HCT116 (cell line): ENCODE measurements at regions not wholly inside any gene's neighbourhood (a gene's known extent, or its start where the extent isn't known, plus 50 kb on each side); places are given as distances from the start of the nearest gene placed in this dataset.

ENCODE experiments used
- EGR1 ChIP-seq: IDR thresholded peaks from 2 replicates; pipeline ENCODE4 v1.6.1; 2012; ENCODE audit warnings: low read depth
- EZH2 ChIP-seq: fragments of 200-600 bp; sonication (generic); IDR thresholded peaks from 2 replicates; pipeline ENCODE4 v1.6.1; 2017; ENCODE audit warnings: antibody characterized with exemption, mixed run types
- JUND ChIP-seq: IDR thresholded peaks from 2 replicates; pipeline ENCODE4 v1.6.1; 2012
- POLR2A ChIP-seq: IDR thresholded peaks from 2 replicates; pipeline ENCODE4 v1.7.0; 2011; ENCODE audit warnings: borderline replicate concordance; ENCODE audit not compliant: insufficient read depth, insufficient read length; ENCODE audit errors: extremely low read depth
- POLR2AphosphoS5 ChIP-seq: IDR thresholded peaks from 2 replicates; pipeline ENCODE4 v1.6.1; 2011; ENCODE audit warnings: mild to moderate bottlenecking, low read depth, low read length, moderate library complexity
- YY1 ChIP-seq: IDR thresholded peaks from 2 replicates; pipeline ENCODE4 v1.6.1; 2011; ENCODE audit warnings: low read length, low read depth, moderate library complexity, mild to moderate bottlenecking; ENCODE audit not compliant: insufficient replicate concordance; ENCODE audit errors: extremely low read depth
- ZFX ChIP-seq: fragments of 450-650 bp; IDR thresholded peaks from 2 replicates; pipeline ENCODE4 v1.6.1; 2017
- TF ChIP-seq, protein P1 (sequence below), 3 experiments: fragments of 200-600 bp in 1 of 3; sonication (generic) in 1 of 3; IDR thresholded peaks in 2 of 3; conservative IDR thresholded peaks in 1 of 3; 2 replicates each; pipeline ENCODE4 v1.5.1; 2012 to 2017; ENCODE audit warnings: low read depth in 2 of 3, low read length in 2 of 3, antibody characterized with exemption in 1 of 3, borderline replicate concordance in 1 of 3, control low read depth in 1 of 3, mild to moderate bottlenecking in 1 of 3, mixed read lengths in 1 of 3, mixed run types in 1 of 3, moderate library complexity in 1 of 3; ENCODE audit not compliant: insufficient read depth in 1 of 3

DNA sequence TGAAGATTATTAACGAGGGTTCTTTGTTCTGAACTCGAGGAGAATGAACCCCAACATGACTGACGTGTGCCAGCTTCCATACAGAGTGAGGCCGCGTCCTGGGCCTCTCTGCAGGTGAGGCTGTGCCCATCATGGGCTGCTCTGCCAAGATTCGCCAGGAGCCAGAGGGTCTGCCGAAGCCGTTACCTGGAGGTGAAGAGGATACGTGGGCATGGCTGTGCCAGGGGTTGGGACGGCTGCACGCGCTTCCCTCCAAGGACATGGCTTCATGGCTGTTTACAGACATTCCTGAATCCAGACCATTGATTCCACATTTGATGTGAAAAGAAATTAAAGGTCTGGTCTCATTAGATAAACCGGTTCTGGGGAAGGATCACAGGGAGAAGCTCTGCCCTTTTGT, 211.4 kb upstream of the SALL3 start:
- TF ChIP-seq YY1 (no peak), POLR2AphosphoS5 (no peak), EGR1 (no peak), EZH2 (no peak), POLR2A (no peak), JUND (no peak), ZFX (no peak)
- TF ChIP-seq, protein P1, sequence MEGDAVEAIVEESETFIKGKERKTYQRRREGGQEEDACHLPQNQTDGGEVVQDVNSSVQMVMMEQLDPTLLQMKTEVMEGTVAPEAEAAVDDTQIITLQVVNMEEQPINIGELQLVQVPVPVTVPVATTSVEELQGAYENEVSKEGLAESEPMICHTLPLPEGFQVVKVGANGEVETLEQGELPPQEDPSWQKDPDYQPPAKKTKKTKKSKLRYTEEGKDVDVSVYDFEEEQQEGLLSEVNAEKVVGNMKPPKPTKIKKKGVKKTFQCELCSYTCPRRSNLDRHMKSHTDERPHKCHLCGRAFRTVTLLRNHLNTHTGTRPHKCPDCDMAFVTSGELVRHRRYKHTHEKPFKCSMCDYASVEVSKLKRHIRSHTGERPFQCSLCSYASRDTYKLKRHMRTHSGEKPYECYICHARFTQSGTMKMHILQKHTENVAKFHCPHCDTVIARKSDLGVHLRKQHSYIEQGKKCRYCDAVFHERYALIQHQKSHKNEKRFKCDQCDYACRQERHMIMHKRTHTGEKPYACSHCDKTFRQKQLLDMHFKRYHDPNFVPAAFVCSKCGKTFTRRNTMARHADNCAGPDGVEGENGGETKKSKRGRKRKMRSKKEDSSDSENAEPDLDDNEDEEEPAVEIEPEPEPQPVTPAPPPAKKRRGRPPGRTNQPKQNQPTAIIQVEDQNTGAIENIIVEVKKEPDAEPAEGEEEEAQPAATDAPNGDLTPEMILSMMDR (IDR thresholded peaks at IDR 0.05 in 2 of 3, conservative IDR thresholded peaks at IDR 0.05 in 1 of 3; ENCODE audit: borderline replicate concordance in 1 of 3, insufficient read depth in 1 of 3, low read depth in 2 of 3, low read length in 2 of 3): no peak
